H1 (cell line): ENCODE measurements at regions not wholly inside any gene's neighbourhood (a gene's known extent, or its start where the extent isn't known, plus 50 kb on each side); places are given as distances from the start of the nearest gene placed in this dataset.

Source experiments
- CTCF ChIA-PET: fragments of 300-600 bp; sonication (Branson Sonifier 250); formaldehyde crosslinking; loops from one replicate; lab custom pipeline; 2021; ENCODE audit not compliant: partially characterized antibody; lab: Charles Lee
- POLR2A ChIA-PET: fragments of 300-600 bp; sonication (Branson Sonifier 250); formaldehyde crosslinking; loops from one replicate; lab custom pipeline; 2021; ENCODE audit warnings: inconsistent platforms; ENCODE audit not compliant: partially characterized antibody; lab: Charles Lee
- DNase-seq, 2 experiments: peaks; one replicate each; pipeline versions ENCODE4 v3.0.0 to v3.0.0-alpha.2; 2010 to 2022; ENCODE audit warnings: low spot score in 2 of 2, low read depth in 1 of 2, mixed read lengths in 1 of 2
- FAIRE-seq: peaks from 2 replicates; lab custom pipeline; 2011; peaks lifted over from hg19 to GRCh38; lab: Jason Lieb, UNC
- H2AFZ ChIP-seq: 2 replicates; pipeline ENCODE4 v1.8.1; 2012; ENCODE audit warnings: low read length, inconsistent platforms
- H2AK5ac ChIP-seq: 2 replicates; pipeline ENCODE4 v1.6.1; 2013; ENCODE audit warnings: low read depth, low read length
- H2BK120ac ChIP-seq: replicated peaks from 2 replicates; pipeline ENCODE3; 2013; ENCODE audit warnings: low read depth, low read length, inconsistent platforms
- H2BK12ac ChIP-seq: 2 replicates; pipeline ENCODE4 v1.6.1; 2013; ENCODE audit warnings: low read depth, low read length
- H2BK15ac ChIP-seq: 2 replicates; pipeline ENCODE4 v1.6.1; 2013; ENCODE audit warnings: low read length
- H2BK20ac ChIP-seq: 2 replicates; pipeline ENCODE4 v1.6.1; 2013; ENCODE audit warnings: low read length
- H2BK5ac ChIP-seq: 2 replicates; pipeline ENCODE4 v1.6.1; 2013; ENCODE audit warnings: low read depth, low read length
- H3K14ac ChIP-seq: 2 replicates; pipeline ENCODE4 v1.6.1; 2013; ENCODE audit warnings: inconsistent platforms; ENCODE audit not compliant: insufficient read length
- H3K18ac ChIP-seq: 2 replicates; pipeline ENCODE4 v1.6.1; 2013; ENCODE audit warnings: low read length; ENCODE audit errors: extremely low read depth
- H3K23ac ChIP-seq: 2 replicates; pipeline ENCODE4 v1.6.1; 2013; ENCODE audit warnings: inconsistent platforms; ENCODE audit not compliant: insufficient read length
- H3K23me2 ChIP-seq: 2 replicates; pipeline ENCODE4 v1.6.1; 2013; ENCODE audit warnings: low read depth, low read length
- H3K27ac ChIP-seq: 2 replicates; pipeline ENCODE4 v1.6.1; 2011; ENCODE audit warnings: low read depth, low read length, inconsistent platforms
- H3K27me3 ChIP-seq, 4 experiments: replicated peaks in 1 of 4; 1 replicate in 1 of 4; 2 replicates in 3 of 4; pipeline versions ENCODE4 v1.6.1 to v1.8.1; 2011 to 2013; ENCODE audit warnings: low read length in 3 of 4, mild to moderate bottlenecking in 3 of 4, inconsistent platforms in 2 of 4, mixed read lengths in 2 of 4, moderate library complexity in 1 of 4; ENCODE audit not compliant: control insufficient read depth in 3 of 4, insufficient read depth in 3 of 4; ENCODE audit errors: extremely low read depth in 1 of 4
- H3K36me3 ChIP-seq, 4 experiments: 2 replicates each; pipeline versions ENCODE4 v1.6.1 to v1.8.1; 2011 to 2013; ENCODE audit warnings: mild to moderate bottlenecking in 4 of 4, low read length in 3 of 4, moderate library complexity in 2 of 4, control low read depth in 1 of 4, inconsistent platforms in 1 of 4; ENCODE audit not compliant: insufficient read depth in 4 of 4, control insufficient read depth in 2 of 4
- H3K4ac ChIP-seq: replicated peaks from 2 replicates; pipeline ENCODE3; 2013; ENCODE audit warnings: low read length, low read depth, mixed read lengths, inconsistent platforms; ENCODE audit not compliant: insufficient read length
- H3K4me1 ChIP-seq, 4 experiments: replicated peaks in 1 of 4; 1 replicate in 1 of 4; 2 replicates in 3 of 4; pipeline versions ENCODE4 v1.6.1 to v1.8.1; 2011 to 2013; ENCODE audit warnings: low read length in 3 of 4, inconsistent platforms in 2 of 4, mixed read lengths in 1 of 4; ENCODE audit not compliant: insufficient read depth in 4 of 4, control insufficient read depth in 3 of 4
- H3K4me2 ChIP-seq, 2 experiments: 2 replicates each; pipeline versions ENCODE4 v1.6.1 to v1.8.1; 2011 to 2013; ENCODE audit warnings: low read depth in 2 of 2, low read length in 2 of 2, control low read depth in 1 of 2, inconsistent platforms in 1 of 2, mild to moderate bottlenecking in 1 of 2; ENCODE audit not compliant: insufficient read depth in 1 of 2
- H3K4me3 ChIP-seq, 4 experiments: fragments of 200-600, 300-600 bp in 1 of 4; sonication (generic), shearing (Covaris generic), sonication (Bioruptor Twin) in 1 of 4; 2 replicates each; pipeline versions ENCODE4 v1.5.1 to v1.8.1; 2011 to 2016; ENCODE audit warnings: low read length in 4 of 4, low read depth in 3 of 4, control low read depth in 2 of 4, inconsistent platforms in 2 of 4, mild to moderate bottlenecking in 2 of 4, mixed read lengths in 1 of 4, moderate library complexity in 1 of 4; ENCODE audit not compliant: insufficient read depth in 2 of 4; ENCODE audit errors: extremely low read depth in 1 of 4
- H3K56ac ChIP-seq: replicated peaks from 2 replicates; pipeline ENCODE3; 2013; ENCODE audit warnings: low read depth, mild to moderate bottlenecking, mixed read lengths, low read length, inconsistent platforms; ENCODE audit not compliant: insufficient read length
- H3K79me1 ChIP-seq: 2 replicates; pipeline ENCODE4 v1.6.1; 2013; ENCODE audit warnings: low read depth, low read length, control low read depth
- H3K79me2 ChIP-seq, 2 experiments: 2 replicates each; pipeline versions ENCODE4 v1.6.1 to v1.8.1; 2012 to 2013; ENCODE audit warnings: low read length in 2 of 2, mild to moderate bottlenecking in 2 of 2, inconsistent platforms in 1 of 2; ENCODE audit not compliant: insufficient read depth in 2 of 2, control insufficient read depth in 1 of 2
- H3K9ac ChIP-seq, 4 experiments: replicated peaks in 1 of 4; 1 replicate in 1 of 4; 2 replicates in 3 of 4; pipeline versions ENCODE4 v1.6.1 to v1.8.1; 2011 to 2013; ENCODE audit warnings: low read depth in 3 of 4, low read length in 3 of 4, control low read depth in 2 of 4, mild to moderate bottlenecking in 2 of 4, moderate library complexity in 2 of 4, inconsistent platforms in 1 of 4; ENCODE audit errors: extremely low read depth in 1 of 4
- H3K9me3 ChIP-seq, 2 experiments: 2 replicates each; pipeline versions ENCODE4 v1.6.1 to v1.8.1; 2012 to 2013; ENCODE audit warnings: mild to moderate bottlenecking in 2 of 2, moderate library complexity in 2 of 2, control low read depth in 1 of 2, inconsistent platforms in 1 of 2, low read depth in 1 of 2, low read length in 1 of 2, mixed read lengths in 1 of 2; ENCODE audit not compliant: insufficient read depth in 2 of 2
- H4K20me1 ChIP-seq, 2 experiments: replicated peaks in 1 of 2; 2 replicates each; pipeline versions ENCODE3 to v1.8.1; 2011 to 2013; ENCODE audit warnings: inconsistent platforms in 2 of 2, low read length in 2 of 2, mild to moderate bottlenecking in 1 of 2; ENCODE audit not compliant: insufficient read depth in 2 of 2, control insufficient read depth in 1 of 2
- H4K5ac ChIP-seq: 2 replicates; pipeline ENCODE4 v1.6.1; 2013; ENCODE audit warnings: low read length, low read depth, mixed read lengths, inconsistent platforms; ENCODE audit not compliant: insufficient read length
- H4K8ac ChIP-seq: 2 replicates; pipeline ENCODE4 v1.8.0; 2013; ENCODE audit warnings: mild to moderate bottlenecking, moderate library complexity, low read length, inconsistent platforms; ENCODE audit not compliant: insufficient read depth; ENCODE audit errors: extremely low read depth
- H4K91ac ChIP-seq: replicated peaks from 2 replicates; pipeline ENCODE3; 2013; ENCODE audit warnings: low read length, mixed read lengths, inconsistent platforms; ENCODE audit not compliant: insufficient read length
- BACH1 ChIP-seq: IDR thresholded peaks from 2 replicates; pipeline ENCODE4 v1.6.1; 2012; ENCODE audit warnings: low read length, improper control_type of control experiment
- CTBP2 ChIP-seq: IDR thresholded peaks from 2 replicates; pipeline ENCODE4 v1.7.0; 2011; ENCODE audit warnings: borderline replicate concordance, mild to moderate bottlenecking, moderate library complexity, mixed read lengths, low read length; ENCODE audit not compliant: insufficient read depth, insufficient read length
- EP300 ChIP-seq, 2 experiments: IDR thresholded peaks; 1 replicate in 1 of 2; 2 replicates in 1 of 2; pipeline ENCODE4 v1.6.1; 2011 to 2012; ENCODE audit warnings: low read depth in 2 of 2, low read length in 2 of 2, mild to moderate bottlenecking in 2 of 2, borderline replicate concordance in 1 of 2, inconsistent platforms in 1 of 2, moderate library complexity in 1 of 2
- EZH2 ChIP-seq: fragments of 200-600 bp; sonication (generic); IDR thresholded peaks from 2 replicates; pipeline ENCODE4 v1.7.1; 2012; ENCODE audit warnings: low read depth, mild to moderate bottlenecking, moderate library complexity, low read length, inconsistent platforms; ENCODE audit not compliant: severe bottlenecking
- HDAC6 ChIP-seq: IDR thresholded peaks from one replicate; pipeline ENCODE4 v1.7.1; 2012; ENCODE audit warnings: low read depth, mild to moderate bottlenecking, inconsistent platforms, low read length, moderate library complexity
- KDM1A ChIP-seq: fragments of 200-600, 300-600 bp; sonication (generic); IDR thresholded peaks from 2 replicates; pipeline ENCODE4 v1.7.1; 2016; ENCODE audit warnings: mild to moderate bottlenecking, low read length, borderline replicate concordance
- NRF1 ChIP-seq: IDR thresholded peaks from 2 replicates; pipeline ENCODE4 v1.6.1; 2011; ENCODE audit warnings: mild to moderate bottlenecking, low read depth, low read length, improper control_type of control experiment
- POLR2A ChIP-seq, 2 experiments: IDR thresholded peaks; 1 replicate in 1 of 2; 2 replicates in 1 of 2; pipeline ENCODE4 v1.6.1; 2011; ENCODE audit warnings: low read depth in 2 of 2, low read length in 2 of 2, mild to moderate bottlenecking in 2 of 2; ENCODE audit errors: control extremely low read depth in 1 of 2
- POU5F1 ChIP-seq: IDR thresholded peaks from 2 replicates; pipeline ENCODE4 v1.6.1; 2011; ENCODE audit warnings: low read depth, mild to moderate bottlenecking, low read length, moderate library complexity
- SP4 ChIP-seq: IDR thresholded peaks from 2 replicates; pipeline ENCODE4 v1.6.1; 2012; ENCODE audit warnings: low read length, inconsistent platforms
- TAF7 ChIP-seq: optimal IDR thresholded peaks from 2 replicates; pipeline ENCODE3; 2011; ENCODE audit warnings: low read depth, mild to moderate bottlenecking, inconsistent platforms, low read length, moderate library complexity, borderline replicate concordance
- YY1 ChIP-seq: IDR thresholded peaks from 2 replicates; pipeline ENCODE4 v1.6.1; 2011; ENCODE audit warnings: low read depth, mild to moderate bottlenecking, low read length
- ZNF274 ChIP-seq: IDR thresholded peaks from 2 replicates; pipeline ENCODE4 v1.7.0; 2012; ENCODE audit warnings: low read length, borderline replicate concordance; ENCODE audit errors: extremely low read depth
- WGBS, 2 experiments: shearing (Covaris generic) in 1 of 2; methylation state at CpG; one replicate each; pipeline versions ENCODE4 v1.1.6 to v1.1.7; 2013 to 2015; ENCODE audit warnings: low lambda C conversion rate in 2 of 2, mixed read lengths in 2 of 2, inconsistent platforms in 1 of 2, low coverage in 1 of 2, missing lambda C conversion rate in 1 of 2; ENCODE audit not compliant: insufficient replicate concordance in 2 of 2, insufficient coverage in 1 of 2, insufficient read length in 1 of 2; ENCODE audit errors: extremely low coverage in 1 of 2, missing lambda C conversion rate in 1 of 2; 5-methylcytosine and 5-hydroxymethylcytosine counted together

DNA sequence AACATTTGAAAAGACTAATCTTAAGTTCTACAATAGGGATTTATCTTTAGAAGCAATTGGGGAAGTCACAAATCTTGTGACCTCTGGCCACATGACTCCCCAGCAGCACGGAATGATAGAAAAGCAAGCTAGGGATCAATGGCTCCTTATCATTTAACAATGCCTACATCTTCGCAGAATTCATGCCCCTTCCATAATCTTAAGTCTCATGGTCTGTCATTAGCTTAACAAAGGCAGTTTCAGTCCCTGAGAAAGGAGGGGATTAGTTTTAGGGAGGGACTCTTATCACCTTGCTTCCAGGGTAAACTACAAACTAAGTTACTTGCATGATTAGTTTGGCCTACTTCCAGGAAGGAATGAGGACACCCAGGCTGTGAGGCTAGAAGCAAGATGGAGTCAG, 486.0 kb downstream of the RMST start:
- POLR2A ChIA-PET: no interaction called here
- no peaks in the 10 kb centered on the region for H4K20me1 ChIP-seq
- no peak overlapping the region for H3K4me2 ChIP-seq
- H2BK12ac ChIP-seq: no peak overlapping the region
- peaks cover 0 to 6% of the 10 kb centered on the region in 2 experiments; a peak in 2 of 4 replicates for H3K9me3 ChIP-seq
- no peak overlapping the region for H3K4ac ChIP-seq
- H3K56ac ChIP-seq: no peak overlapping the region
- H3K4me3 ChIP-seq: no peak overlapping the region
- H2AFZ ChIP-seq: no peak overlapping the region
- H4K8ac ChIP-seq: no peak overlapping the region
- H3K4me1 ChIP-seq: no peaks in the 10 kb centered on the region
- H3K79me2 ChIP-seq: no peaks in the 10 kb centered on the region
- no peak for TF ChIP-seq ZNF274
- TF ChIP-seq EP300 (IDR thresholded peaks at IDR 0.05; ENCODE audit: borderline replicate concordance in 1 of 2, low read depth in 2 of 2, low read length in 2 of 2): no peak
- TF ChIP-seq KDM1A: no peak
- no peak for TF ChIP-seq BACH1
- no peak for TF ChIP-seq NRF1
- TF ChIP-seq EZH2: no peak
- TF ChIP-seq CTBP2: no peak
- no peak for TF ChIP-seq HDAC6
- TF ChIP-seq POU5F1: no peak
- no peak for TF ChIP-seq YY1
- TF ChIP-seq SP4: no peak
- TF ChIP-seq POLR2A (IDR thresholded peaks at IDR 0.05; ENCODE audit: control extremely low read depth in 1 of 2, low read depth in 2 of 2, low read length in 2 of 2): no peak
- TF ChIP-seq TAF7: no peak
- TF ChIP-seq, all 59 proteins: peak for 0
- no peak for DNase-seq
- no peak overlapping the region for H3K23ac ChIP-seq
- H3K36me3 ChIP-seq: no peaks in the 10 kb centered on the region
- no peak overlapping the region for H2BK5ac ChIP-seq
- no peaks in the 10 kb centered on the region for H3K79me1 ChIP-seq
- no peak overlapping the region for H4K91ac ChIP-seq
- FAIRE-seq: no peak
- H3K23me2 ChIP-seq: no peaks in the 10 kb centered on the region; the same call in 1 of the 2 replicates
- no peak overlapping the region for H3K27ac ChIP-seq
- H3K27me3 ChIP-seq: no peaks in the 10 kb centered on the region; a peak in 1 of 7 replicates
- no peak overlapping the region for H2BK15ac ChIP-seq
- WGBS, 2 experiments: 84% methylated on average over 2 of the region's 2 CpGs; no CpG with 5 or more reads in 1 of the 2 experiments
- H3K18ac ChIP-seq: no peak overlapping the region
- no peak overlapping the region for H2BK120ac ChIP-seq
- H2AK5ac ChIP-seq: no peak overlapping the region
- H3K9ac ChIP-seq: no peak overlapping the region
- CTCF ChIA-PET: interaction anchor here (1.3 to 2.8 kb wide), 2 partner anchors 13 to 233 kb away, joined by 3 to 15 read pairs; no protein-coding TSS in a partner anchor
- H3K14ac ChIP-seq: no peak overlapping the region
- no peak overlapping the region for H4K5ac ChIP-seq
- no peak overlapping the region for H2BK20ac ChIP-seq
